DND-41 (cell line): ENCODE measurements at regions not wholly inside any gene's neighbourhood (a gene's known extent, or its start where the extent isn't known, plus 50 kb on each side); places are given as distances from the start of the nearest gene placed in this dataset.

Source experiments
- ATAC-seq: fragments of 200-7000 bp; cut with Tn5 transposase; 3 replicates; pipeline ENCODE4 v1.9.1; 2021; ENCODE audit warnings: low read depth; ENCODE audit not compliant: insufficient read depth
- DNase-seq: peaks from one replicate; pipeline ENCODE4 v3.0.0-alpha.2; 2020
- H2AFZ ChIP-seq: 2 replicates; pipeline ENCODE4 v1.6.0; 2012; ENCODE audit warnings: low read depth, low read length
- H3K27ac ChIP-seq: 2 replicates; pipeline ENCODE4 v1.5.1; 2012; ENCODE audit warnings: low read length, inconsistent platforms
- H3K27me3 ChIP-seq: fragments of 200-600 bp; sonication (generic); 2 replicates; pipeline ENCODE4 v1.6.0; 2012; ENCODE audit warnings: low read length, mild to moderate bottlenecking, inconsistent platforms; ENCODE audit not compliant: insufficient read depth, poor library complexity
- H3K36me3 ChIP-seq: 2 replicates; pipeline ENCODE4 v1.5.1; 2012; ENCODE audit warnings: low read length, inconsistent platforms; ENCODE audit not compliant: insufficient read depth
- H3K4me1 ChIP-seq: 2 replicates; pipeline ENCODE4 v1.5.1; 2012; ENCODE audit warnings: mild to moderate bottlenecking, low read length; ENCODE audit not compliant: insufficient read depth
- H3K4me2 ChIP-seq: 2 replicates; pipeline ENCODE4 v1.6.0; 2012; ENCODE audit warnings: mild to moderate bottlenecking, moderate library complexity, low read length, inconsistent platforms; ENCODE audit not compliant: insufficient read depth
- H3K4me3 ChIP-seq, 2 experiments: fragments of 200-600 bp in 1 of 2; shearing (Covaris generic) in 1 of 2; 2 replicates each; pipeline ENCODE4 v1.5.1; 2012 to 2016; ENCODE audit warnings: inconsistent platforms in 2 of 2, low read length in 2 of 2, mild to moderate bottlenecking in 2 of 2, low read depth in 1 of 2, moderate library complexity in 1 of 2
- H3K79me2 ChIP-seq: 2 replicates; pipeline ENCODE4 v1.6.0; 2012; ENCODE audit warnings: low read length, inconsistent platforms; ENCODE audit not compliant: insufficient read depth
- H3K9ac ChIP-seq: 2 replicates; pipeline ENCODE4 v1.6.0; 2012; ENCODE audit warnings: low read depth, mild to moderate bottlenecking, inconsistent platforms, low read length, moderate library complexity
- H3K9me3 ChIP-seq: 2 replicates; pipeline ENCODE4 v1.5.1; 2012; ENCODE audit warnings: low read length, moderate library complexity, mild to moderate bottlenecking, inconsistent platforms; ENCODE audit not compliant: insufficient read depth, severe bottlenecking
- H4K20me1 ChIP-seq: 2 replicates; pipeline ENCODE4 v1.6.0; 2012; ENCODE audit warnings: low read length; ENCODE audit not compliant: insufficient read depth
- CTCF ChIP-seq: IDR thresholded peaks from 2 replicates; pipeline ENCODE4 v1.5.1; 2012; ENCODE audit warnings: borderline replicate concordance, low read length, moderate library complexity, mild to moderate bottlenecking; ENCODE audit not compliant: poor library complexity, severe bottlenecking; ENCODE audit errors: extremely low read depth
- EZH2 ChIP-seq: IDR thresholded peaks from 3 replicates; pipeline ENCODE4 v1.6.1; 2012; ENCODE audit warnings: borderline replicate concordance, low read depth, mild to moderate bottlenecking, moderate library complexity, low read length, inconsistent platforms; ENCODE audit not compliant: severe bottlenecking

- DNase-seq (no peak), ATAC-seq (no peak)
- Histone ChIP-seq H3K4me1 (no peaks in the 10 kb centered on the region), H3K27me3 (no peaks in the 10 kb centered on the region), H3K27ac (no peak overlapping the region), H3K79me2 (no peaks in the 10 kb centered on the region), H3K36me3 (no peaks in the 10 kb centered on the region), H3K4me2 (no peak overlapping the region), H3K9me3 (no peaks in the 10 kb centered on the region), H4K20me1 (no peaks in the 10 kb centered on the region), H3K9ac (no peak overlapping the region), H2AFZ (no peak overlapping the region), H3K4me3 (no peak overlapping the region)
- no peak for TF ChIP-seq EZH2
- TF ChIP-seq CTCF = no peak
These were observed 461.9 kb upstream of the NUDT12 start for GRCh38 chr5:104024538-104024937.

- TF ChIP-seq EZH2 = no peak
- no peak for TF ChIP-seq CTCF
- H3K27ac ChIP-seq = no peak overlapping the region
- no peak overlapping the region for H3K4me3 ChIP-seq
- DNase-seq (no peak), ATAC-seq (no peak)
- no peak overlapping the region for H3K4me2 ChIP-seq
- H2AFZ ChIP-seq = no peak overlapping the region
- no peaks in the 10 kb centered on the region for H3K27me3 ChIP-seq
- H3K4me1 ChIP-seq = no peaks in the 10 kb centered on the region
- no peaks in the 10 kb centered on the region for H4K20me1 ChIP-seq
- no peaks in the 10 kb centered on the region for H3K9me3 ChIP-seq
- no peaks in the 10 kb centered on the region for H3K79me2 ChIP-seq
- no peaks in the 10 kb centered on the region for H3K36me3 ChIP-seq
- H3K9ac ChIP-seq = no peak overlapping the region
These were observed 461.1 kb upstream of the NUDT12 start for GRCh38 chr5:104023739-104024138.

GRCh38 chr5:104019956-104020355, 457.4 kb upstream of the NUDT12 start:
- TF ChIP-seq EZH2 (no peak), CTCF (no peak)
- Histone ChIP-seq H3K27ac (no peak overlapping the region), H3K4me1 (no peaks in the 10 kb centered on the region), H3K79me2 (no peaks in the 10 kb centered on the region), H3K9ac (no peak overlapping the region), H3K36me3 (no peaks in the 10 kb centered on the region), H3K9me3 (peaks cover 2% of the 10 kb centered on the region), H3K4me3 (no peak overlapping the region), H3K27me3 (no peaks in the 10 kb centered on the region), H2AFZ (no peak overlapping the region), H4K20me1 (no peaks in the 10 kb centered on the region), H3K4me2 (no peak overlapping the region)
- ATAC-seq = no peak
- no peak for DNase-seq

GRCh38 chr5:104018299-104018698, 455.7 kb upstream of the NUDT12 start:
- H3K9me3 ChIP-seq = peaks cover 2% of the 10 kb centered on the region
- H3K27me3 ChIP-seq = no peaks in the 10 kb centered on the region
- no peak overlapping the region for H3K27ac ChIP-seq
- ATAC-seq (no peak), DNase-seq (no peak)
- no peak for TF ChIP-seq CTCF
- TF ChIP-seq EZH2 = no peak
- H3K4me1 ChIP-seq = no peaks in the 10 kb centered on the region
- no peaks in the 10 kb centered on the region for H3K36me3 ChIP-seq
- H4K20me1 ChIP-seq = no peaks in the 10 kb centered on the region
- H3K4me2 ChIP-seq = no peak overlapping the region
- no peak overlapping the region for H3K9ac ChIP-seq
- H3K79me2 ChIP-seq = no peaks in the 10 kb centered on the region
- H2AFZ ChIP-seq = no peak overlapping the region
- H3K4me3 ChIP-seq = no peak overlapping the region
